ENCODE measurements at regions not wholly inside any gene's neighbourhood (a gene's known extent, or its start where the extent isn't known, plus 50 kb on each side); places are given as distances from the start of the nearest gene placed in this dataset.

DNA sequence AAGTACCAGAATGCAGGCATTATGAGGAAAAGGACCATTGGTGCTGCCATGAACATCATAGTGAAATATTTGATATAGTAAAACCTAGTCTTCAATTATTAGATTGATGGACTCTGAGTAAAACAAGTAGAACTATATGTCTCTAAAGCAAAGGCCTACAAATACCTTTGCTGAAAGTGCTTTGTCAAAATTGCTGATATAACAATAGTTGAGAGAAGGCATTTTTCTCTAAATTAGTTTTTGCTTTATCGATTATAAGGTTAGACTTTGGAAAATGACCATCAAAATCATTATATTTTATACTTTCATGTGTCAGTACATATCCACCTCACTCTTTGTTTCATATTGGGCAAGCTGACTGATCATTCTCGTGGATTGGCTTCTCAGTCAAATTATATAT lies 836.0 kb upstream of the FBXO33 start:
- H3K27ac ChIP-seq: no peak overlapping the region
- TF ChIP-seq ZFX (IDR thresholded peaks at IDR 0.05): no peak
- TF ChIP-seq, protein P1, sequence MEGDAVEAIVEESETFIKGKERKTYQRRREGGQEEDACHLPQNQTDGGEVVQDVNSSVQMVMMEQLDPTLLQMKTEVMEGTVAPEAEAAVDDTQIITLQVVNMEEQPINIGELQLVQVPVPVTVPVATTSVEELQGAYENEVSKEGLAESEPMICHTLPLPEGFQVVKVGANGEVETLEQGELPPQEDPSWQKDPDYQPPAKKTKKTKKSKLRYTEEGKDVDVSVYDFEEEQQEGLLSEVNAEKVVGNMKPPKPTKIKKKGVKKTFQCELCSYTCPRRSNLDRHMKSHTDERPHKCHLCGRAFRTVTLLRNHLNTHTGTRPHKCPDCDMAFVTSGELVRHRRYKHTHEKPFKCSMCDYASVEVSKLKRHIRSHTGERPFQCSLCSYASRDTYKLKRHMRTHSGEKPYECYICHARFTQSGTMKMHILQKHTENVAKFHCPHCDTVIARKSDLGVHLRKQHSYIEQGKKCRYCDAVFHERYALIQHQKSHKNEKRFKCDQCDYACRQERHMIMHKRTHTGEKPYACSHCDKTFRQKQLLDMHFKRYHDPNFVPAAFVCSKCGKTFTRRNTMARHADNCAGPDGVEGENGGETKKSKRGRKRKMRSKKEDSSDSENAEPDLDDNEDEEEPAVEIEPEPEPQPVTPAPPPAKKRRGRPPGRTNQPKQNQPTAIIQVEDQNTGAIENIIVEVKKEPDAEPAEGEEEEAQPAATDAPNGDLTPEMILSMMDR (conservative IDR thresholded peaks at IDR 0.05): no peak

DNA sequence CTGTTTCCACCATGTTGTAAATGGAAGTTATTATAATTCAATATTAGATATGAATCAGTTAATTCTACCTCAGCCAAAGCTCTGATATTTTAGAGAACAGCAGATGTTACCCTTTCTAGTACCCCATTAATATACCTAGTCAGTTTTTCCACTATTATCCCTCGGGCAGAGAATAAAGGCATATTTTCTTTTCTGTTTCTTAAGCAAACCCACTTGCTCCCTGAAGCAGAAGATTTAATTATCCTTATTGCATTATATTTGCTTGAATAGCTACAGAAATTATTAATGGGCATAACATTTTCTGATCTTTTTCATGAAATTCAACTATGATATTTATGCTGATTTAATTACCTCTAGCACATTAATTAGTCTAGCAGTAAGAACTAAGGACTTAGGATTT lies 832.9 kb upstream of the FBXO33 start:
- no peak for TF ChIP-seq ZFX (IDR thresholded peaks at IDR 0.05)
- TF ChIP-seq, protein P1 (conservative IDR thresholded peaks at IDR 0.05): no peak
- H3K27ac ChIP-seq: no peak overlapping the region

DNA sequence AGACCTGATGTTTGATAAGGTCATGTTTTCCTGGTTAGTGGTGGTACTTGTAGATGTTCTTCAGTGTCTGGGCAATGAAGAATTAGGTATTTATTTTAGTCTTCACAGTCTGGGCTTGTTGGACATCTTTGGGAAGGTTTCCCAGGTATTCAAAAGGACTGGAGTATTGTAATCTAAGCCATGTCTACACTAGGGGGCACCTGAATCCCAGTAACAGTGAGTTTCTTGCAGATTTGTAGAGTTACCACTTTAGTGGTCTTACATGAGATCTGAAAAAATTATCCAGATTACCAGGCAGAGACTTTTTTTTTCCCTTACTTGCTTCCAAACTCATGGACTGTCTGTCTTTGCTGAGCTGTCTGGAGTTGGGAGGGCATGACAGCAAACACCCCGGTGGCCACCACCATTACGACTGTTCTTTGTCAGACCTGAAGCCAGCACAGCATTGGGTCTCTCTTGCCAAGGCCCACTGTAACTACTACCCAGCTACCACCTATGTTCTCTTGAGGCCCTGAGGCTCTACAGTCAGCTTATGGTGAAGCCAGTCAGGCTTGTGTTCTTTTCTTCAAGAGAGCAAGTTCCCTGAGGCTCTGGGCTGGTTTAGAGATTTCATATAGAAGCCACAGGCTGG lies 820.7 kb upstream of the FBXO33 start:
- no peak overlapping the region for H3K27ac ChIP-seq
- no peak for TF ChIP-seq ZFX (IDR thresholded peaks at IDR 0.05)
- TF ChIP-seq, protein P1 (conservative IDR thresholded peaks at IDR 0.05): peak; percentile 22; the same call in 1 of the 2 replicates

DNA sequence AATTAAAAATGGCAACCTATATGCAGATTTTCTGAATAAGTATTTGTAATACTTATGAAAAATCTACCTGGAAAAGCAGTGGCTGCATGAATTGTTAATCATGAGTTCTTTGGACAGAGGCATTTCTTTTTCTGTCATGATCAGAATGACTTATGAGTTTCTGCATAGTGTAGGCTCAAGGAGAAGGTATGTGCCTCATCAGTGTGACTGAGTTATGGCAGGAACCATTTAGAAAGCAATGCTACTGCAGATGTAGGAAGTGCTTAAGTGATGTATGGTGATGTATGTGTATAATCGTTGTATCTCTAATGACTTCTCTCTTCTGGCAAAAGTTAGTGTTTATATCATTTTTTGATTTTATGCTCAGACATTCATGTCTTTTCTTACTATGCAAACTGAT lies 816.4 kb upstream of the FBXO33 start:
- TF ChIP-seq ZFX (IDR thresholded peaks at IDR 0.05): no peak
- TF ChIP-seq, protein P1 (conservative IDR thresholded peaks at IDR 0.05): no peak

DNA sequence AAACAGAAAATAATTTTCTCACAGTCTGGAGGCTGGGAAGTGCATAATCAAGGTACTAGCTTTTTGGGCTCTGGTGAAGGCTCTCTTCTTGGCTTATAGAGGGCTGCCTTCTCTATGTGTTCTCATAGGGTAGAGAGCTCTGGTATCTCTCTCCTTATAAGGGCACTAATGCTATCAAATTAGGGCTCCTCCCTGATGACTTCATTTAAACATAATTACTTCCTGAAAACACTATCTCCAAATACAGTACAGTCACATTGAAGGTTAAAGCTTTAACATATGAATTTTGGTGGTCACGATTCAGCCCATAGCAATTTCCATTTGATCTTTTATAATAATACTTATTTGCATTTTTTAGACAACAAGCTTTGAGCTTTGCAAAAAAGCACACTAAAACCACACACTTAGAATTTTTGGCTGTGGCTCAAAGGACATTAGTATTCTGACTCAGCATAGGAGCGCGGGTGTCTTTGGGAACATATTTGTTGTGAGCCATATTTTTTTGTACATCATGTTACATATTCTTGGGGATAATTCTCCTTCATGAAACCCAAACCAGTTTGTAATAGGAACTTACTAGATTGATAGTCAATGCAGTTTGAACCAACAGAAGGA lies 808.1 kb upstream of the FBXO33 start:
- no peak for TF ChIP-seq ZFX (IDR thresholded peaks at IDR 0.05)
- TF ChIP-seq, protein P1 (conservative IDR thresholded peaks at IDR 0.05): no peak
- H3K27ac ChIP-seq: no peak overlapping the region

More for the DNA sequence above, 816.4 kb upstream of the FBXO33 start:
- H3K27ac ChIP-seq: no peak overlapping the region

DNA sequence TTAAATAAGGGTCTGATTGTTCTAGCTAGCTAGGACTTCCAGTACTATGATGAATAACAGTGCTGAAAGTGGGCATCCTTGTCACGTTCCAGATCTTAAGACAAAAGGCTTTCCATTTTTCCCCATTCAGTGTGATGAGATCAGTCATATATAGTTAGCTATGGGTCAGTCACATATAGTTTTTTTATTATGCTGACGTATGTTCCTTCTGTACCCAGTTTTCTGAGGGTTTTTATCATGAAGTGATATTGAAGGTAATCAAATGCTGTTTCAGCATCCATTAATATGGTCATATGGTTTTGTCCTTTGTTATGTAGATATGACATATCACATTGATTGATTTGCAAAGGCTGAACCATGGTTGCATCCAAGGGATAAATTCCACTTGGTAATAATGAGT lies 800.1 kb upstream of the FBXO33 start:
- H3K27ac ChIP-seq: no peak overlapping the region
- TF ChIP-seq, protein P1 (conservative IDR thresholded peaks at IDR 0.05): no peak
- no peak for TF ChIP-seq ZFX (IDR thresholded peaks at IDR 0.05)

DNA sequence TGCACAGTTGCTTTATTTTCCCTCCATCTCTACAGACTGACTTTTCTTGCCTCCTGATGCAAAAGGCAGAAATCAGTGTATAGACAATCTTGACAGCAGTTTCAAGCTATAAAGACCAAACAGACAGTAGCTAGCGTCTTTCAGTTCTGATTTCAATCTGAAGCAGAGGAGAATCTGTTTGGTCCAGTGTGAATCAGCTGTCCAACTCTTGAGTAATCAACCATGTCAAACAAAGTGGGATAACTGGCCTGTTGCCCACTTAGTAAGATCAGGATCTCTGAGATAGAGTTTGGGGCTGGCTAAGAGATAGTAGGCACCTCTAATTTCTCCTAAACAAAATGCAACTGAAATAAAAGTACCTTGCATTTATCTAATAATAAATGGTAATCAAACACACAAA lies 797.4 kb upstream of the FBXO33 start:
- no peak for TF ChIP-seq ZFX (IDR thresholded peaks at IDR 0.05)
- TF ChIP-seq, protein P1 (conservative IDR thresholded peaks at IDR 0.05): no peak
- no peak overlapping the region for H3K27ac ChIP-seq

Data from C4-2B (cell line).